ENCODE measurements at regions not wholly inside any gene's neighbourhood (a gene's known extent, or its start where the extent isn't known, plus 50 kb on each side); places are given as distances from the start of the nearest gene placed in this dataset.
A peak's percentile ranks its signal among the peaks of the same experiment; 100 is the strongest.
"Not testable (repeated sequence)": the region's sequence is repeated elsewhere in the genome, so short reads cannot be mapped to it uniquely, and the experiment has no call there.

DNA sequence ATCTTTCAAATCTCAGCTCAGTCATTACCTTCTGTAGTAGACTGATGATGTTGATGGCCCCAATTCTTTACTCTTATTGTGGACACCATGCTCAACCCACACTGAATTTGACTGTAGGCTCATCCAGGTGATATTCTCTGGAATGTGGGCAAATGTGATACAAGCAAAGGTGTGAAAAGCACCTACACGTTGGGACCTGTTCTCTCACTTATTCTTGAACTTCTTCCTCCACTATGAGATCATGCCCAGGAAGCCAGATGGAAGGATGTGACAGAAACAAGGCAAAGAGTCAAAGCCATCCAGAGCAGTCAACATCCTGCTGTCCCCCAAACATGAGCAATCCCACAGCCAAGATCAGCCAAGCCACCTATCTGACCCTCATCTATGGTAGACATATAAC, 471.2 kb upstream of the UBE2E2 start:
- no peak for DNase-seq (ENCODE audit: extremely low read depth in 1 of 11, low read depth in 9 of 11, low spot score in 4 of 11)

DNA sequence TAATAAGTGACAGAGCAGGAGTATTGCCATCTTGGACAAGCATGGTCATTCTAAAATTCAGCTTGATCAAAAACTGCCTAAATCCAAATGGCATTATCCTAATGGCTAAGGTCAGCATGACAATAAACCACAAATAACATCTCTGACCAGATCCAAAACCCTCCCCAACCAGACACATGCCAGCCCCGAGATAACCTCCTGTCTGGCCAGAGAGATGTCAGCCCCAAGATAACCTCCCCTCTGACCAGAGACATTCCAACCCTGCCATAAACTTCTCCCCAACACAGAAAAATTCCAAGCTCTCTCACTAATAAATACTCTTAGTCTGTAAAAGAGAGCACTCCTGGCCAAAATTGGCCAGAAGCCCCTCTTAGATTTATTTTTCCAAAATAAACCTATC, 470.5 kb upstream of the UBE2E2 start:
- no peak for DNase-seq (ENCODE audit: extremely low read depth in 1 of 11, low read depth in 9 of 11, low spot score in 4 of 11)

DNA sequence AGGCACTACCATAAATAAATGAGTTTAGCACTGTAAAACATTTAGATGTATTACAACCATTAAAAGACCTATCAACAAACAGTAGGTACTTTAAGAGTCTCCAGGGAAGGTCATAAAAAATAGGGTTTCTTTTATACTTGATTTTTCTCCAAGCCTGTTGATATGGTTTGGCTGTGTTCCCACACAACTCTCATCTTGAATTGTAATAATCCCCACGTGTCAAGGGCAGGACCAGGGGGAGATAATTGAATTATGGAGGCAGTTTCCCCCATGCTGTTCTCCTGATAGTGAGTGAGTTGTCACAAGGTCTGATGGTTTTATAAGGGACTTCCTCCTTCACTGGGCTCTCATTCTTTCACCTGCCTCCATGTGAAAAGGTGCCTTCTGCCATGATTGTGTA, 468.9 kb upstream of the UBE2E2 start:
- peak in 8 of 11 donors; percentile 3 to 29 (median 12) for DNase-seq (ENCODE audit: extremely low read depth in 1 of 11, low read depth in 9 of 11, low spot score in 4 of 11)

DNA sequence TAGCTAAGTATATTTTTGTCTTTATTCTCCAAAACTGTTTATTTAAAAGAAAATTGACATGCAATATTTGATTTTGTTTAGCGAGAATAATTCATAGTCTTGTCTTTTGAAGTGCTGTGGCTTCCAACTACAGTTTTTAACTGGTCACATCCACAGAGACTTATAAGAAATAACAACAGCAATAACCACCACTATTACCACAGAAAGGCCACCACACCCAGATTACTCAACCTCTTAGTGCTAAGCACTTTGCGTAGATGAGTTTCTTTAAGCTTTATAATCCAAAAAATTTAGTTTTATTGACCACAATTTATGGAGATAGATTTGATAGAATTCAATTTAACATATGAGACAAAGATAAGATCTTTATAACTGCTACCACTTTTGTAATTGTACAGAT, 468.4 kb upstream of the UBE2E2 start:
- no peak for DNase-seq (ENCODE audit: extremely low read depth in 1 of 11, low read depth in 9 of 11, low spot score in 4 of 11)

DNA sequence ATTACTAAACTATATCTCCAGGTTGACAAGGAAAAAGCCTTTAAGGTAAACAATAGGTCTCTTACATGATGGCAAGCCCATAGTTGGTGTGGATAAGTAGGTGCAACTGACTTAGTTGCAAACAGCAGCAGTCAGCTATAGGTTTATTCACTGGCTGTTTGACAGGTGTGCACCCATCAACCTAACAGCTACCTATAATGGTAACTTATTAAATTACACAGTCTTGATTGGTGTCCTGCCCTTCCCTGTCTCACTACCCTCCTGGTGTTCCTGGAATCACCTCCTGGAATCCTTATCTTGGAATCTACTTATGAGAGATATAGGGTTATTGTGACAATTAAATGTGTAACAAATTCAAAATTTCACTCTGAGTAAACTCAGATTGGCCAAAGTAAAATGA, 467.8 kb upstream of the UBE2E2 start:
- no peak for DNase-seq (ENCODE audit: extremely low read depth in 1 of 11, low read depth in 9 of 11, low spot score in 4 of 11)

DNA sequence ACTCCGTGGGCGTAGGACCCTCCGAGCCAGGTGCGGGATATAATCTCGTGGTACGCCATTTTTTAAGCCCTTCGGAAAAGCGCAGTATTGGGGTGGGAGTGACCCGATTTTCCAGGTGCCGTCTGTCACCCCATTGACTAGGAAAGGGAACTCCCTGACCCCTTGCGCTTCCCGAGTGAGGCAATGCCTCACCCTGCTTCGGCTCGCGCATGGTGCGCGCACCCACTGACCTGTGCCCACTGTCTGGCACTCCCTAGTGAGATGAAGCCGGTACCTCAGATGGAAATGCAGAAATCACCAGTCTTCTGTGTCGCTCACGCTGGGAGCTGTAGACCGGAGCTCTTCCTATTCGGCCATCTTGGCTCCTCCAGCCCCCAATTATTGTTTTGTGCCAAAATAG, 459.7 kb upstream of the UBE2E2 start:
- DNase-seq (ENCODE audit: extremely low read depth in 1 of 11, low read depth in 9 of 11, low spot score in 4 of 11) = not testable (repeated sequence)

DNA sequence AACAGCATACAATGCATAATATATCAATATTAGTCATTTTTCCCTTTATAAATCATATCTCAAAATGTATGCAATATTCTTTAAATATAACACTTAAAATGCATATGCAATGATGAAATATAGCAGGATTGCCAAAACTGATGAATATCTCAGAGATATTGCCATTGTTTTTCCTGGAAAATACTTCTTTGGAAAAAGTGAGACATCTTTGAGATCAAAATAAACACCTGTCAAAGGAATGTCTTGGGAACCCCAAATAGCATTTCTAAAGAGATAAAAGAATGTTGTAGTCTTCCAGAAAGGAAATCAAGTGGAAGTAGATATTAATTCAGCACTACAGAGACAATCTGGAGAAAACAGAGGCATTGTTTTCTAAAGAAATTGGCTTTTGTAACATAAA, 457.8 kb upstream of the UBE2E2 start:
- DNase-seq (ENCODE audit: extremely low read depth in 1 of 11, low read depth in 9 of 11, low spot score in 4 of 11) = no peak

DNA sequence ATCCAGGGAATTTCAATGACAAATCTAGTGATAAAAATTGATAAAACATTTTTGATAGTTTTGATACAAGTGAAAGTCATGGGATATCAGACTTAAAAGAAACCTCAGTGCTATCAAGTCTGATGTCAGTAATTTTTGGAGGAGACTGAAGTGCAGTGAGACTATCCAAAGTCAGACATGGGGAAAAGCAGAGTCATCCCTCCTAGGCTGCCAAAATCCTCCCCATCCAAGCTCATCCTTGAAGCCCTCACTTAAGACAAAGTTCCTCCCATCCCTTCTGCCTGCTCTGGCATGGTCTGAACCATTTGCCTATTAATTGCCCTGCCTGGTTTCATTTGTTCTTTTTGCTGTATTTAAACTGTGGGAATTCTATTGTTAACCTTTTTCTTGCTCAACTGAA, 456.9 kb upstream of the UBE2E2 start:
- DNase-seq (ENCODE audit: extremely low read depth in 1 of 11, low read depth in 9 of 11, low spot score in 4 of 11) = no peak

DNA sequence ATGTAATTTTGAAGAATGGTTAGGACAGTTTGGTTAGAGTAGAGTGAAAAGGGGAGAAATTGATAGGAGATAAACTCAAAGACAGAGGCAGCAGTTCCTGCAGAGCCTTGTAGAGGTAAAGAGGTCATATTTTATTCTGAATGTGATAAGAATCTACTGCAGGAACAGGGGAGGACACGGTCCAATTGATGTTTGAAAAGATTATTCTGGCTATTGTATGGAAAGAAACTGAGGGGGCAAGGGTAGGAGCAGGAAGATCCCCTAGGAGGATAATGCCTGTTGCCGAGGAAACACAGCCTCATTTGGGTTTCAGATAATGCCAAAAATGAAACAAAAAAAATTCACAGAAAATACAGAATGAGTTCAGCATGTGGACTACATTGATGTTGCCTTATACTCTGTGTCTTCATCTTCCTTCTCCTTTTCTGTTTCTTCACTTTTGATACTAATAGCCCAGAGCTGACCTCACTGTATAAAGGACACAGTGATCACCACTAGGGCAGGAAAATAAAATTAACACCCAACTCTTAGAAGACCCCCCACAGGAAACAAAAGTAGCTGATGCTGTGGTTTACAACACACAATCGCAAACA, 454.6 kb upstream of the UBE2E2 start:
- DNase-seq (ENCODE audit: extremely low read depth in 1 of 11, low read depth in 9 of 11, low spot score in 4 of 11) = no peak

DNA sequence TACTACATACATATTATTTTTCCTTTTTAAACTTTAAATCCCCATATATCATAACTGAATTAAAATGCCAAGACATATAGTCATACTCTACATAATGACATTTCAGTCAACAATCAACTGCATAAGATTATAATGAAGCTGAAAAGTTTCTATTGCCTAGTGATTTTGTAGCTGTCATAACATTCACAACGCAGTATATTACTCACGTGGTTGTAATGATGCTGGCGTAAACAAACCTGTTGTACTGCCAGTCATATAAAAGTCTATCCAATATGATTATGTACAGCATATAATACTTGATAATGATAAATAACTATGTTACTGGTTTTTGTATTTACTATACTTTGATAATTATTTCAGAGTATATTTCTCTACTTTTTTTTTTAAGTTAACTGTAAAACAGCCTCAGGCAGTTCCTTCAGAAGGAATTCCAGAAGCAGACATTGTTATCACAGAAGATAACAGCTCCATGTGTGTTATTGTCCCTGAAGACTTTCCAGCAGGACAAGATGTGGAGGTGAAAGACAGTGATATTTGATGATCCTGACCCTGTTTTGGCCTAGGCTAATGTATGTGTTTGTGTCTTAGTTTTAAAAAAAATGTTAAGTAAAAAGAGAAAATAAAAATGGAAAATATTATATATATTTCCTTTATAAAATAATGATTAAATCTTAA, 443.4 kb upstream of the UBE2E2 start:
- DNase-seq (ENCODE audit: extremely low read depth in 1 of 11, low read depth in 9 of 11, low spot score in 4 of 11) = no peak

DNA sequence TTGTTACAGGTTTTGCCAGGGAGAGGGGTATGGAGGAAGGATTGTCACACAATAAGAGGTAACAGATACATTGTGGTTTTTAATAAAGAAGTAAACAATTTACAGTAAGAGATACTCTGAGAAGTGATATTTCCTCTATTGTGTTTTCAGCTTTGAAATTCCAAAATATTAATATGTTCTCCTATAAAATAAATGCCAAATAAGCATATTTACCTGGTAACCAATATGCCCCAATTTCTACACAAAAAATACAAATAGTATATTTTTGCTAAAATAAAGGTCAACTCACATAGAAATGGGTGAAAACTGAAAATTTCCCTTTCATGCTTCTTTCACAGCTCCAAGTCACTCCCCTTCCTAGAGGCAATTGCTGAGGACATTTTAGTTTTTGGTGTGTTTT, 437.4 kb upstream of the UBE2E2 start:
- no peak for DNase-seq (ENCODE audit: extremely low read depth in 1 of 11, low read depth in 9 of 11, low spot score in 4 of 11)

DNA sequence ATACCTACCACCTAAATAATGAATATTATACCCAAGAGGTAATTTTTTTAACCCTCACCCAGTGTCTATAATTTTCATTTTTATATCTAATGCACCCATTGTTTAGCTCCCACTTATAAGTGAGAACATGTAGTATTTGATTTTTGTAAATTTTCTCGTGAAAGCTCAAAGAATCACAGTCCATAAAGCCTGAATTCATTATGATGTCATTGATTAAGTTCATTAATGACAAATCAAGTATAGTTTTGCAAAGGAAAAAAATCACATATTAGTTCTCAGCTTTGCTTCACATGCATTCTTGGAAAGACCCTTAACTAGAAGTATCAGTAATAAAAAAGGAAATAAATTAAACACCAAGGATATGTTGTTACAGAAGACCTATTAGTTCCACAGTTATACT, 425.3 kb upstream of the UBE2E2 start:
- DNase-seq (ENCODE audit: extremely low read depth in 1 of 11, low read depth in 9 of 11, low spot score in 4 of 11) = no peak

DNA sequence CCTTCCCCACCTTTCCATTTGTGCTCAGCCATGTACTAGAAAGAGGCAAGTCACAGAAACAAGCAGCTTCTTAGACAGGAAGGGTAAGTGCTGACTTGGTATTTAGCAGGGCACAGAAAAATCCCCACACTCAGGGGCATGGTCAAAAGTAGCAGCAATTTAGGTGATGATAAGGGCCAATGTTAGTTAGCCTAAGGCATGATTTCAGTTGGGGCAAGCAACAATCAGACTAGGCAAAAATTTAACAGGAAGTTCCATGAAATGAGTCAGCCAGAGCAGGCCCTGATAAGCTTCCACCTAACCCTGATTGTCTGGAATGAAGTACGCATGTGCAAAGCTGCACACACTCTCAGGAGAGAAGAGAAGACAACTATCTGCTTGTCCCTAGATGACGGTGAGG, 423.4 kb upstream of the UBE2E2 start:
- DNase-seq (ENCODE audit: extremely low read depth in 1 of 11, low read depth in 9 of 11, low spot score in 4 of 11) = no peak

DNA sequence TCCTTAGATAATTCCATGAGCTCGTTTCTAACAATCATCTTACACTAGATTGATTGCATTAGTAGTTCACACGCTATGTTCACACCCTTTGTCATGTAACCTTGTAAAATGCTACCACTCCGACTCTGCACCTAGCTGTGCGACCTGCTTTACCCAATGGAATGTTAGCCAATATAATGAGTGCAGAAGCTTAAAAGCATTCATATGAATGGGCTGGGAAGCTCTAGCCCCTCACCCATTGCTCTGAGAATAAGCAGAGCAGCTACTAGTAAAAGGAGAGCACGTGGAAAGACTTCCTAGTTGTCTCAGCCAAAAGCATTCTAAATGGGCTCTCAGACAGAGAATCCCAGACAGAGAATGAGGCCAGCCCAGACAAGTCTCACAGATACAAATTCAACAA, 410.6 kb upstream of the UBE2E2 start:
- DNase-seq (ENCODE audit: extremely low read depth in 1 of 11, low read depth in 9 of 11, low spot score in 4 of 11) = no peak

DNA sequence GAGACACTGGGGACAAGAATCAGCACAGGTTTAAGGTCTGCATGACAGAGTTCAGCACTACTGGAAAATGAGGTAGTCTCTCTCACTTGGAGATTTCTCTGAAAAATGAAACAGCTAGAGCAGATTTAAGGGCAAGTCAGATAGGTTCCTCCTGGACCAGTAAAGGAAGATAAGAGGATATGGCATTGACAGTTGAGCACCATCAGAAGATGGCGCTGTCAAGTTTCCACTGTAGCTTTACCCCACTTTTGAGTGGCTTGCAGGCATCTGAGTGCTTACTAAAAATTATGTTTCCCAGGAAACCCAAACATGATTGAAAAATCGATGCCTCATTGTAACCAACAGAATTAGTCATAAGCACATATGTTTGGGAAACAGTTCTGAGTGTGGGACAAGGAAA, 407.2 kb upstream of the UBE2E2 start:
- no peak for DNase-seq (ENCODE audit: extremely low read depth in 1 of 11, low read depth in 9 of 11, low spot score in 4 of 11)

DNA sequence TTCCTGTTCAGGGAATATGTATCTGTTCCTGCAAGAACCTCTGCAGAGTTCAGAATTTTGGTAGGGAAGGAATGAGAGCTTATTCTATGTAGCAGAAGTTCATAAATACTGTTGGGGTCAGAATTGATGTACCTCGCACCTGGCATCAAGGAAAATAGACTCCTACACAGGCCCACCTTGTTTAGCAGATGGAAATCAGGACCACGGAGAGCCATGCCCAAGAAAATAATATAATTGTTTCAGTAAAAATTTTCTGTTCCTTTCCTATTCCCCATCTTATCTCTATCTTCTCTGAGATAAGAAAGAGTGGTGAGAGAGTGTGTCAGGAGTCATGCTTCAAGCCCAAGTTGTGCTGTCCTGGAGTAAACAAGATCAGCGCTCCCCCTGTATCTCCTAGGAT, 404.7 kb upstream of the UBE2E2 start:
- no peak for DNase-seq (ENCODE audit: extremely low read depth in 1 of 11, low read depth in 9 of 11, low spot score in 4 of 11)

DNA sequence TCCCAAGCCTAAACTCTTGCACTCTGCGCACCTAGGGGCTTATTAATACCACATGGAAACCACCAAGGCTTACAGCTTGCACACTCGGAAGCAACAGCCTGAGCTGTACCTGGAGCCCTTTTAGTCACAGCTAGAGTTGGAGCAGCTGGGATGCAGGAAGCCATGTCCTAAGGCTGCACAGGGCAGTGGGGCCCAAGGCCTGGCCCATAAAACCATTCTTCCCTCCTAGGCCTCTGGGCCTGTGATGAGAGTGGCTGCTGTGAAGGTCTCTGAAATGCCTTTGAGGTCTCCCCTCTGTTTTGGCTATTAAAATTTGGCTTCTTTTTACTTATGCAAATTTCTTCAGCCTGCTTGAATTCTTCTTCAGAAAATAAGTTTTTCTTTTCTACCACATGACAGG, 383.9 kb upstream of the UBE2E2 start:
- no peak for DNase-seq (ENCODE audit: extremely low read depth in 1 of 11, low read depth in 9 of 11, low spot score in 4 of 11)

DNA sequence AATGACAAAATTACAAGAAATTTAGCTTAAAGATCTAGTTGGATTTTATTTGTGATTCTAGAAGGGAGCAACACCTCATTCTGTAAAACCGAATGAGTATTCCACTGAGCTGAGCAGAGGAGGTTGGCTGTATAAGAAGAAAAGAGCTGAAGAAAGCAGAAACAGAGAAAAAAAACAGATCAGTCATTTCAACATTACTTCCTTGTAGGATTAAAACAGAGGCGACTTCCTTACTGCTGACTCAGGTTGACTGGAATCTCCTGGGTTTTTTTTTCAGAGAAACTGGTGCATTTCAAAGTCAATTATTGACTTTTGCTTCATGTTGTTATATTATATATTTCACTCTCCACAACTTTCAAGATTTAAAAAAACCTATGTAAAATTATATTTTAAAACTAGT, 368.1 kb upstream of the UBE2E2 start:
- DNase-seq (ENCODE audit: extremely low read depth in 1 of 11, low read depth in 9 of 11, low spot score in 4 of 11) = peak in 3 of 11 donors; percentile 1 to 2 (median 1)

DNA sequence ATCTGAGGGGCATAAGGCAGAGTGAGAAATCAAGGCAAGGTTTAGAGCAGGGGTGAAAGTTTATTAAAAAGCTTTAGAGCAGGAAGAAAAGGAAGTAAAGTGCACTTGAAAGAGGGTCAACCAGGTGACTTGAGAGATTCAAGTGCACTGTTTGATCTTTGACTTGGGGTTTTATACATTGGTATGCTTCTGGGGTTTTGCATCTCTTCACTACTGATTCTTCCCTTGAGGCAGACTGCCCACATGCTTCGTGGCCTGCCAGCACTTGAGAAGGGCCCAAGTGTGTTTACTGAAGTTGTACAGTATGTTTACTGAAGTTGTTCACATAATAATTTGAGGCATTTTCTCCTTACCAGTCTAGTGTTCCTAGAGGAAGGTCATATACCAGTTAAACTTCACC, 367.0 kb upstream of the UBE2E2 start:
- no peak for DNase-seq (ENCODE audit: extremely low read depth in 1 of 11, low read depth in 9 of 11, low spot score in 4 of 11)

DNA sequence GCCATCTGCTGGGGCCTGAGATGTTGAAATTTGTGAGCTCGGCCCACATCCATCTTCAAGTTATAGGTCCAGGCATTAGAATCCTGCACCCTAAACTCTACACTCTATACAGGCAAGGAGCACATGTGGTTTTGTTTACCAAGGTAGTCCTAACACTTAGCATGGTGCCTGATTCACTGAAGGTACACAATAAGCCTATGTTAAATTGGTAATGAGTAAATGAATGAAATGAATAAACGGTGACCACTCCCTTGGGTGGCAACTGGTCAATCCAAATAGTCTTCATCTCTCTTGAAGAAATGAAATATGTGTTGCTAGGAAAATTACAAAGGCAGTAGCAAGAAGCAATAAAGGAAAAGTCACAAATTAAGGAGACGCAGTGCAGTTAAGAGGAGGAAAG, 359.3 kb upstream of the UBE2E2 start:
- DNase-seq (ENCODE audit: extremely low read depth in 1 of 11, low read depth in 9 of 11, low spot score in 4 of 11) = no peak

DNA sequence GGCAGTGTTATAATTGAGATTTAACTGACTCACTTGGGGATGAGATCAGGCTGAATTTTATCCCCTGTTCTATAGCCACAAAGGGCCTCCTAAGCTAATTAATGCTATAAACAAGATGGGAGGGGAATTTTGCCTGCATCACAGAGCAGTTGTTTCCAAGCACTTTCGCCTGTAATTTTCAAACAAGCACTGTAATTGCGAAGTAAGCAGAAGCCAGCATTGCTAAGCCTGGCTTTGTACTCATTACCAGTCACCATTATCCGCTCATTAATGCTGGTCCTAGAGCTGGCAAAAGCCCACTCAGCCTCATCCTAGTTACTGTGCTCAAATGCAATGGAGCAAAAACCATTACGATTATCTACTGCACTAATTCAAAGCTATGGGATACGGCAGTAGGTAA, 356.6 kb upstream of the UBE2E2 start:
- no peak for DNase-seq (ENCODE audit: extremely low read depth in 1 of 11, low read depth in 9 of 11, low spot score in 4 of 11)
